ENCODE measurements at regions not wholly inside any gene's neighbourhood (a gene's known extent, or its start where the extent isn't known, plus 50 kb on each side); places are given as distances from the start of the nearest gene placed in this dataset.

- no peak overlapping the region for H3K4me3 ChIP-seq (ENCODE audit: low read length in 2 of 2)
- H3K9ac ChIP-seq (ENCODE audit: low read length in 2 of 2), result no peak overlapping the region
- H3K36me3 ChIP-seq (ENCODE audit: control insufficient read depth in 2 of 2, insufficient read depth in 2 of 2, low read length in 2 of 2), result no peaks in the 10 kb centered on the region
- H3K9me3 ChIP-seq (ENCODE audit: control insufficient read depth in 2 of 2, low read length in 2 of 2), result peaks cover 0 to 4% of the 10 kb centered on the region in 2 donors
- H3K27me3 ChIP-seq (ENCODE audit: control insufficient read depth in 1 of 2, insufficient read depth in 2 of 2, low read length in 2 of 2), result peaks cover 0 to under 1% of the 10 kb centered on the region in 2 donors
- no peak overlapping the region for H3K27ac ChIP-seq (ENCODE audit: low read length)
- H3K4me1 ChIP-seq (ENCODE audit: control insufficient read depth, insufficient read depth, low read length), result no peaks in the 10 kb centered on the region
These were observed 68.6 kb downstream of the PTGR3 start for GRCh38 chr18:75140296-75140695.

- Histone ChIP-seq H3K27me3 (ENCODE audit: control insufficient read depth in 1 of 2, insufficient read depth in 2 of 2, low read length in 2 of 2) (peaks cover 0 to 3% of the 10 kb centered on the region in 2 donors), H3K9me3 (ENCODE audit: control insufficient read depth in 2 of 2, low read length in 2 of 2) (peaks cover 0 to 4% of the 10 kb centered on the region in 2 donors), H3K27ac (ENCODE audit: low read length) (no peak overlapping the region), H3K9ac (ENCODE audit: low read length in 2 of 2) (no peak overlapping the region), H3K4me1 (ENCODE audit: control insufficient read depth, insufficient read depth, low read length) (no peaks in the 10 kb centered on the region), H3K36me3 (ENCODE audit: control insufficient read depth in 2 of 2, insufficient read depth in 2 of 2, low read length in 2 of 2) (no peaks in the 10 kb centered on the region), H3K4me3 (ENCODE audit: low read length in 2 of 2) (no peak overlapping the region)
These were observed 69.6 kb downstream of the PTGR3 start for GRCh38 chr18:75139226-75139911.

GRCh38 chr18:75137346-75137877, 71.5 kb downstream of the PTGR3 start:
- H3K36me3 ChIP-seq (ENCODE audit: control insufficient read depth in 2 of 2, insufficient read depth in 2 of 2, low read length in 2 of 2), result no peaks in the 10 kb centered on the region
- no peak overlapping the region for H3K4me3 ChIP-seq (ENCODE audit: low read length in 2 of 2)
- H3K9me3 ChIP-seq (ENCODE audit: control insufficient read depth in 2 of 2, low read length in 2 of 2), result no peaks in the 10 kb centered on the region
- H3K27me3 ChIP-seq (ENCODE audit: control insufficient read depth in 1 of 2, insufficient read depth in 2 of 2, low read length in 2 of 2), result peaks cover 0 to 3% of the 10 kb centered on the region in 2 donors
- no peak overlapping the region for H3K27ac ChIP-seq (ENCODE audit: low read length)
- H3K9ac ChIP-seq (ENCODE audit: low read length in 2 of 2), result no peak overlapping the region
- no peaks in the 10 kb centered on the region for H3K4me1 ChIP-seq (ENCODE audit: control insufficient read depth, insufficient read depth, low read length)

- H3K27me3 ChIP-seq (ENCODE audit: control insufficient read depth in 1 of 2, insufficient read depth in 2 of 2, low read length in 2 of 2), result peaks cover 0 to 3% of the 10 kb centered on the region in 2 donors
- H3K27ac ChIP-seq (ENCODE audit: low read length), result no peak overlapping the region
- H3K4me1 ChIP-seq (ENCODE audit: control insufficient read depth, insufficient read depth, low read length), result peaks cover 8% of the 10 kb centered on the region
- no peaks in the 10 kb centered on the region for H3K36me3 ChIP-seq (ENCODE audit: control insufficient read depth in 2 of 2, insufficient read depth in 2 of 2, low read length in 2 of 2)
- no peak overlapping the region for H3K9ac ChIP-seq (ENCODE audit: low read length in 2 of 2)
- no peak overlapping the region for H3K4me3 ChIP-seq (ENCODE audit: low read length in 2 of 2)
- no peaks in the 10 kb centered on the region for H3K9me3 ChIP-seq (ENCODE audit: control insufficient read depth in 2 of 2, low read length in 2 of 2)
These were observed 73.7 kb downstream of the PTGR3 start for GRCh38 chr18:75135158-75135725.

GRCh38 chr18:75134611-75134975, 74.3 kb downstream of the PTGR3 start:
- no peak overlapping the region for H3K9ac ChIP-seq (ENCODE audit: low read length in 2 of 2)

GRCh38 chr18:75133721-75134610, 75.0 kb downstream of the PTGR3 start:
- Histone ChIP-seq H3K4me1 (ENCODE audit: control insufficient read depth, insufficient read depth, low read length) (peaks cover 8% of the 10 kb centered on the region), H3K27ac (ENCODE audit: low read length) (no peak overlapping the region), H3K9me3 (ENCODE audit: control insufficient read depth in 2 of 2, low read length in 2 of 2) (no peaks in the 10 kb centered on the region), H3K36me3 (ENCODE audit: control insufficient read depth in 2 of 2, insufficient read depth in 2 of 2, low read length in 2 of 2) (no peaks in the 10 kb centered on the region), H3K27me3 (ENCODE audit: control insufficient read depth in 1 of 2, insufficient read depth in 2 of 2, low read length in 2 of 2) (peaks cover 0 to 3% of the 10 kb centered on the region in 2 donors), H3K4me3 (ENCODE audit: low read length in 2 of 2) (no peak overlapping the region), H3K9ac (ENCODE audit: low read length in 2 of 2) (no peak overlapping the region)

More at GRCh38 chr18:75134611-75134975, 74.3 kb downstream of the PTGR3 start:
- Histone ChIP-seq H3K27me3 (ENCODE audit: control insufficient read depth in 1 of 2, insufficient read depth in 2 of 2, low read length in 2 of 2) (peaks cover 0 to 3% of the 10 kb centered on the region in 2 donors), H3K27ac (ENCODE audit: low read length) (no peak overlapping the region), H3K9me3 (ENCODE audit: control insufficient read depth in 2 of 2, low read length in 2 of 2) (no peaks in the 10 kb centered on the region), H3K4me1 (ENCODE audit: control insufficient read depth, insufficient read depth, low read length) (peaks cover 8% of the 10 kb centered on the region), H3K36me3 (ENCODE audit: control insufficient read depth in 2 of 2, insufficient read depth in 2 of 2, low read length in 2 of 2) (no peaks in the 10 kb centered on the region), H3K4me3 (ENCODE audit: low read length in 2 of 2) (no peak overlapping the region)

GRCh38 chr18:75132931-75133525, 75.9 kb downstream of the PTGR3 start:
- Histone ChIP-seq H3K9me3 (ENCODE audit: control insufficient read depth in 2 of 2, low read length in 2 of 2) (no peaks in the 10 kb centered on the region), H3K4me1 (ENCODE audit: control insufficient read depth, insufficient read depth, low read length) (peaks cover 8% of the 10 kb centered on the region), H3K36me3 (ENCODE audit: control insufficient read depth in 2 of 2, insufficient read depth in 2 of 2, low read length in 2 of 2) (no peaks in the 10 kb centered on the region), H3K4me3 (ENCODE audit: low read length in 2 of 2) (no peak overlapping the region), H3K27me3 (ENCODE audit: control insufficient read depth in 1 of 2, insufficient read depth in 2 of 2, low read length in 2 of 2) (peaks cover 0 to 3% of the 10 kb centered on the region in 2 donors), H3K9ac (ENCODE audit: low read length in 2 of 2) (no peak overlapping the region), H3K27ac (ENCODE audit: low read length) (no peak overlapping the region)

GRCh38 chr18:75132098-75132870, 76.7 kb downstream of the PTGR3 start:
- H3K9me3 ChIP-seq (ENCODE audit: control insufficient read depth in 2 of 2, low read length in 2 of 2), result no peaks in the 10 kb centered on the region
- no peak overlapping the region for H3K9ac ChIP-seq (ENCODE audit: low read length in 2 of 2)
- H3K27ac ChIP-seq (ENCODE audit: low read length), result no peak overlapping the region
- peaks cover 8% of the 10 kb centered on the region for H3K4me1 ChIP-seq (ENCODE audit: control insufficient read depth, insufficient read depth, low read length)
- H3K36me3 ChIP-seq (ENCODE audit: control insufficient read depth in 2 of 2, insufficient read depth in 2 of 2, low read length in 2 of 2), result no peaks in the 10 kb centered on the region
- H3K27me3 ChIP-seq (ENCODE audit: control insufficient read depth in 1 of 2, insufficient read depth in 2 of 2, low read length in 2 of 2), result peaks cover 0 to 3% of the 10 kb centered on the region in 2 donors
- no peak overlapping the region for H3K4me3 ChIP-seq (ENCODE audit: low read length in 2 of 2)

GRCh38 chr18:75131381-75132000, 77.4 kb downstream of the PTGR3 start:
- H3K4me3 ChIP-seq (ENCODE audit: low read length in 2 of 2), result peak overlapping the region in 1 of 2 donors; percentile 60
- peaks cover 8% of the 10 kb centered on the region for H3K4me1 ChIP-seq (ENCODE audit: control insufficient read depth, insufficient read depth, low read length)
- no peaks in the 10 kb centered on the region for H3K36me3 ChIP-seq (ENCODE audit: control insufficient read depth in 2 of 2, insufficient read depth in 2 of 2, low read length in 2 of 2)
- no peak overlapping the region for H3K9ac ChIP-seq (ENCODE audit: low read length in 2 of 2)
- no peak overlapping the region for H3K27ac ChIP-seq (ENCODE audit: low read length)
- no peaks in the 10 kb centered on the region for H3K9me3 ChIP-seq (ENCODE audit: control insufficient read depth in 2 of 2, low read length in 2 of 2)
- peaks cover 0 to 3% of the 10 kb centered on the region in 2 donors for H3K27me3 ChIP-seq (ENCODE audit: control insufficient read depth in 1 of 2, insufficient read depth in 2 of 2, low read length in 2 of 2)
